ENCODE measurements at regions not wholly inside any gene's neighbourhood (a gene's known extent, or its start where the extent isn't known, plus 50 kb on each side); places are given as distances from the start of the nearest gene placed in this dataset.

DNA sequence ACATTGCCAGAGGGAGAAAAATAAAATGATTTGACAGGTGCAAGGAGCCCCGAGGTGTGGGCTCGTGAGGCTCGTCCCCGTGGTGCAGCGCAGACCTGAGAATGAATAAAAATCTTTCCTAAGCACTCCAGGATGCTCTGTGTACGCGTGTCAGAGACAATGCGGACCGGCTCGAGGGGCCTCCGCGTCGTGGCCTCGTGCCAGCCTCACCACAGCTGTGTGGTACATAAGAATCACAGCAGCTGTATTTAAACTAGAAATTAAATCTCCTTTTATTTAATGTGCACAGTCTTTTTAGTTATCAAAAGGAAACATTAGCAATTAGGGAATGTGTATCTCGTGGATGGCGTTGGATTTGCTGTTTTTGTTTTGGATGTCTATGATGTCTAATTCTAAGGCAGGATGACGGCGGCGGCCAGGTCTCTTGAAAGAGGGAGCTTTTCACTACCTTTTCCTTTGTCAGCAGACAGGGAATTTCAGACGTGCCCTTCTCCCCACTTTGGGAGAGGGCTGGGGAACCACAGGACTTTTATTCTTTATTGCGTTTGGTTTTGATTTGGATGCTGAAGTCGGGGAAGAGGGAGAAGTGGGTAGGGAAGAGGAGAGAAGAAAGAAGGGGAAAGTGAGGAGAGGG lies 365.3 kb upstream of the SHH start:
- DNase-seq: no peak
- dilution Hi-C loops (cut with HindIII; ENCODE audit: low sequenced_read_pairs, unreplicated experiment) (no loop called here), intact Hi-C loops (cut with micrococcal nuclease) (no loop called here), in situ Hi-C loops (cut with MboI; ENCODE audit: low sequenced_read_pairs) (no loop called here)
- Histone ChIP-seq H3K27me3 (ENCODE audit: control insufficient read depth, insufficient read depth, low read length) (no peaks in the 10 kb centered on the region), H2AFZ (replicated peaks; ENCODE audit: low read length, poor library complexity) (no peak overlapping the region), H2AK5ac (ENCODE audit: low read depth, low read length) (no peak overlapping the region), H3K4ac (ENCODE audit: low read depth, low read length) (no peak overlapping the region), H2BK5ac (ENCODE audit: low read depth, low read length, poor library complexity, severe bottlenecking) (no peak overlapping the region), H2AK9ac (replicated peaks; ENCODE audit: low read depth, low read length, poor library complexity) (no peak overlapping the region), H3K79me1 (ENCODE audit: low read depth in 1 of 2, low read length in 2 of 2) (no peaks in the 10 kb centered on the region), H4K8ac (ENCODE audit: low read depth in 2 of 2, low read length in 2 of 2) (no peak overlapping the region), H3K18ac (ENCODE audit: low read depth, low read length) (no peak overlapping the region), H3K27ac (ENCODE audit: insufficient read depth, low read length) (no peak overlapping the region), H4K5ac (ENCODE audit: low read depth, low read length) (no peak overlapping the region), H3K36me3 (ENCODE audit: control insufficient read depth, insufficient read depth, low read length) (no peaks in the 10 kb centered on the region), H3K9ac (ENCODE audit: low read depth, low read length) (no peak overlapping the region), H4K20me1 (ENCODE audit: insufficient read depth, low read length) (no peaks in the 10 kb centered on the region), H3K9me1 (ENCODE audit: insufficient read depth, low read length) (no peaks in the 10 kb centered on the region), H3K23ac (ENCODE audit: low read depth, low read length) (no peak overlapping the region), H3K4me2 (ENCODE audit: low read depth, low read length) (no peak overlapping the region), H3K56ac (ENCODE audit: extremely low read depth, insufficient read depth, low read length) (no peak overlapping the region), H2BK20ac (ENCODE audit: low read depth, low read length) (no peak overlapping the region), H2BK15ac (ENCODE audit: low read depth, low read length) (no peak overlapping the region), H3K9me3 (ENCODE audit: control insufficient read depth, insufficient read depth, low read length) (peaks cover 55% of the 10 kb centered on the region), H3K4me1 (ENCODE audit: control insufficient read depth, insufficient read depth, low read length) (no peaks in the 10 kb centered on the region), H4K91ac (ENCODE audit: insufficient read depth, low read depth, low read length) (no peak overlapping the region), H3K4me3 (ENCODE audit: insufficient read depth, low read depth, low read length) (no peak overlapping the region), H3K14ac (replicated peaks; ENCODE audit: low read depth, low read length) (no peak overlapping the region), H2BK120ac (ENCODE audit: low read depth, low read length) (no peak overlapping the region)
- WGBS, 2 experiments (ENCODE audit: extremely low coverage in 2 of 2, insufficient read length in 1 of 2): 40% methylated on average over 4 of the region's 22 CpGs; no CpG with 5 or more reads in 1 of the 2 experiments
- ATAC-seq (ENCODE audit: low read depth): no peak
- ChIA-PET POLR2A (ENCODE audit: unreplicated experiment) (no interaction called here), CTCF (no interaction called here)
- no TSS peak for BruUV-seq (replicated peaks)
- TF ChIP-seq, protein P1, sequence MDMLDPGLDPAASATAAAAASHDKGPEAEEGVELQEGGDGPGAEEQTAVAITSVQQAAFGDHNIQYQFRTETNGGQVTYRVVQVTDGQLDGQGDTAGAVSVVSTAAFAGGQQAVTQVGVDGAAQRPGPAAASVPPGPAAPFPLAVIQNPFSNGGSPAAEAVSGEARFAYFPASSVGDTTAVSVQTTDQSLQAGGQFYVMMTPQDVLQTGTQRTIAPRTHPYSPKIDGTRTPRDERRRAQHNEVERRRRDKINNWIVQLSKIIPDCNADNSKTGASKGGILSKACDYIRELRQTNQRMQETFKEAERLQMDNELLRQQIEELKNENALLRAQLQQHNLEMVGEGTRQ (IDR thresholded peaks at IDR 0.05; ENCODE audit: low read depth, low read length): no peak
- TF ChIP-seq RAD21 (IDR thresholded peaks at IDR 0.05; ENCODE audit: low read length) (no peak), RFX5 (IDR thresholded peaks at IDR 0.05; ENCODE audit: low read depth, low read length) (no peak), RCOR1 (IDR thresholded peaks at IDR 0.05; ENCODE audit: insufficient replicate concordance, low read length) (no peak), CHD1 (IDR thresholded peaks at IDR 0.05; ENCODE audit: low read depth, low read length) (no peak), BHLHE40 (IDR thresholded peaks at IDR 0.05; ENCODE audit: low read depth, low read length) (no peak), CEBPB (IDR thresholded peaks at IDR 0.05; ENCODE audit: low read depth, low read length) (no peak), FOS (IDR thresholded peaks at IDR 0.05; ENCODE audit: low read depth, low read length) (no peak), POLR2A (IDR thresholded peaks at IDR 0.05; ENCODE audit: low read depth, low read length) (no peak)
- TF ChIP-seq, protein P2, sequence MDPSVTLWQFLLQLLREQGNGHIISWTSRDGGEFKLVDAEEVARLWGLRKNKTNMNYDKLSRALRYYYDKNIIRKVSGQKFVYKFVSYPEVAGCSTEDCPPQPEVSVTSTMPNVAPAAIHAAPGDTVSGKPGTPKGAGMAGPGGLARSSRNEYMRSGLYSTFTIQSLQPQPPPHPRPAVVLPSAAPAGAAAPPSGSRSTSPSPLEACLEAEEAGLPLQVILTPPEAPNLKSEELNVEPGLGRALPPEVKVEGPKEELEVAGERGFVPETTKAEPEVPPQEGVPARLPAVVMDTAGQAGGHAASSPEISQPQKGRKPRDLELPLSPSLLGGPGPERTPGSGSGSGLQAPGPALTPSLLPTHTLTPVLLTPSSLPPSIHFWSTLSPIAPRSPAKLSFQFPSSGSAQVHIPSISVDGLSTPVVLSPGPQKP (IDR thresholded peaks at IDR 0.05; ENCODE audit: borderline replicate concordance, low read depth, low read length): no peak
